ENCODE measurements at regions not wholly inside any gene's neighbourhood (a gene's known extent, or its start where the extent isn't known, plus 50 kb on each side); places are given as distances from the start of the nearest gene placed in this dataset.

DNA sequence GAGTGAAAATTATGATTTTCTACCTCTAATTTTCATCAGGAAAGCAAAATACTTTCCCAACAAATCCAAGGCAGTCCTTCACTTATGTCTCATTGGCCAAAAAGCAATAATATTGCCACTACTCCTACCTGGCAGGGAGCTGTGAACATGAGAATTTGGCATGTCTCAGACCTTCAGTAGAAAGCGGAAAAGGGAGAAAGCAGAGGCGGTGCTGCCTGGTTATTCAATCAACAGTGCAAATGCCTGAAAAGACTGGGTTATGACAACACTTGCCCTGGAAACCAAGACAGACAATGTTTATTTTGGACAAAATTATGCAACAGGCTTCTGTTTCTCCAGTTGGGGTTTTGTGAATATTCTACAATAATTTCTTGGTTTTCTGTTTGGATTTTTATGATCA lies 194.4 kb downstream of the TAF11L14 start:
- Histone ChIP-seq H3K27me3 (replicated peaks in 1 of 2; ENCODE audit: control insufficient read depth in 2 of 2, extremely low read depth in 1 of 2, insufficient read depth in 2 of 2, low read length in 1 of 2) (no peaks in the 10 kb centered on the region), H3K27ac (ENCODE audit: low read length) (no peak overlapping the region), H3K36me3 (ENCODE audit: control insufficient read depth in 2 of 2, extremely low read depth in 1 of 2, insufficient read depth in 1 of 2, low read length in 1 of 2) (no peaks in the 10 kb centered on the region), H3K4me1 (ENCODE audit: control insufficient read depth in 1 of 2, extremely low read depth in 1 of 2, insufficient read depth in 2 of 2, low read length in 2 of 2) (no peaks in the 10 kb centered on the region), H3K9me3 (no peaks in the 10 kb centered on the region), H3K4me3 (ENCODE audit: control insufficient read depth in 1 of 2, extremely low read depth in 1 of 2, low read length in 1 of 2) (no peak overlapping the region)
- ChIA-PET CTCF (no interaction called here), POLR2A (no interaction called here)
- Mint-ChIP-seq H3K9me3 (peaks cover 17 to 28% (median 19%) of the 10 kb centered on the region in 3 donors), H3K27me3 (no peaks in the 10 kb centered on the region), H3K36me3 (no peaks in the 10 kb centered on the region), H3K4me3 (no peak overlapping the region), H3K4me1 (no peaks in the 10 kb centered on the region), H3K27ac (no peak overlapping the region)
- no peak for DNase-seq
- 94% methylated on average over 2 of the region's 2 CpGs for WGBS (ENCODE audit: insufficient coverage)
- ATAC-seq (replicated peaks in 1 of 4), result no peak

GRCh38 chr5:17829456-17829855 lies 195.2 kb downstream of the TAF11L14 start:
- H3K27ac Mint-ChIP-seq, result no peak overlapping the region
- CTCF ChIA-PET, result no interaction called here
- peaks cover 12 to 23% (median 13%) of the 10 kb centered on the region in 3 donors for H3K9me3 Mint-ChIP-seq

DNA sequence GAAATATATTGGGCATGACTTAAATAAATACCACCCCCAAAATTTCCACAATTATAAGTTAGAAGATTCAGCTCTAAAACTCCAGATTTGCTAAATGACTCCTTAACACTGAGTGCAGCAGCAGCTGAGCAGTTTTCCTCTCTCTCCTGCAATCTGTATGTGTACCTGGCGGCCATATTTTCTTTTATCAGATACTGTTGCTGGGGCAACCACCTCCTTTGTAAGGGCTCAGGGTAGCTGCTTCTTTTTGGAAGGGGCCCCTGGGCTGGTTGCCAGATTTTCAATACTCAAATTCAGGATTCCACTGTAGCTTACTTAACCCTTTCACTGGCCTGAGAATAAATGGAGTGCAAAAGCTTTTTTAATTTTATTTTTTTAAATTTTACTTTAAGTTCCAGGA lies 197.0 kb downstream of the TAF11L14 start:
- ATAC-seq (replicated peaks in 1 of 4), result no peak
- H3K9me3 ChIP-seq, result no peaks in the 10 kb centered on the region
- H3K27ac ChIP-seq (ENCODE audit: low read length), result no peak overlapping the region
- Mint-ChIP-seq H3K4me3 (no peak overlapping the region), H3K36me3 (no peaks in the 10 kb centered on the region), H3K9me3 (peaks cover 10 to 17% (median 12%) of the 10 kb centered on the region in 3 donors), H3K27ac (no peak overlapping the region), H3K27me3 (no peaks in the 10 kb centered on the region), H3K4me1 (no peaks in the 10 kb centered on the region)
- CTCF ChIA-PET, result no interaction called here
- no peak overlapping the region for H3K4me3 ChIP-seq (ENCODE audit: control insufficient read depth in 1 of 2, extremely low read depth in 1 of 2, low read length in 1 of 2)
- no peaks in the 10 kb centered on the region for H3K27me3 ChIP-seq (replicated peaks in 1 of 2; ENCODE audit: control insufficient read depth in 2 of 2, extremely low read depth in 1 of 2, insufficient read depth in 2 of 2, low read length in 1 of 2)
- DNase-seq, result no peak
- POLR2A ChIA-PET, result no interaction called here
- H3K36me3 ChIP-seq (ENCODE audit: control insufficient read depth in 2 of 2, extremely low read depth in 1 of 2, insufficient read depth in 1 of 2, low read length in 1 of 2), result no peaks in the 10 kb centered on the region
- 60% methylated on average over 1 of the region's 1 CpG for WGBS (ENCODE audit: insufficient coverage)
- no peaks in the 10 kb centered on the region for H3K4me1 ChIP-seq (ENCODE audit: control insufficient read depth in 1 of 2, extremely low read depth in 1 of 2, insufficient read depth in 2 of 2, low read length in 2 of 2)

More at GRCh38 chr5:17829456-17829855, 195.2 kb downstream of the TAF11L14 start:
- no peaks in the 10 kb centered on the region for H3K36me3 Mint-ChIP-seq
- H3K4me3 ChIP-seq (ENCODE audit: control insufficient read depth in 1 of 2, extremely low read depth in 1 of 2, low read length in 1 of 2), result no peak overlapping the region
- no peaks in the 10 kb centered on the region for H3K4me1 ChIP-seq (ENCODE audit: control insufficient read depth in 1 of 2, extremely low read depth in 1 of 2, insufficient read depth in 2 of 2, low read length in 2 of 2)
- no peaks in the 10 kb centered on the region for H3K27me3 ChIP-seq (replicated peaks in 1 of 2; ENCODE audit: control insufficient read depth in 2 of 2, extremely low read depth in 1 of 2, insufficient read depth in 2 of 2, low read length in 1 of 2)
- no peak overlapping the region for H3K4me3 Mint-ChIP-seq
- WGBS (ENCODE audit: insufficient coverage), result no CpG with 5 or more reads among the region's 3 CpGs
- POLR2A ChIA-PET, result no interaction called here
- H3K27me3 Mint-ChIP-seq, result no peaks in the 10 kb centered on the region
- no peak overlapping the region for H3K27ac ChIP-seq (ENCODE audit: low read length)
- H3K4me1 Mint-ChIP-seq, result no peaks in the 10 kb centered on the region
- DNase-seq, result no peak
- ATAC-seq (replicated peaks in 1 of 4), result no peak
- no peaks in the 10 kb centered on the region for H3K36me3 ChIP-seq (ENCODE audit: control insufficient read depth in 2 of 2, extremely low read depth in 1 of 2, insufficient read depth in 1 of 2, low read length in 1 of 2)
- no peaks in the 10 kb centered on the region for H3K9me3 ChIP-seq

DNA sequence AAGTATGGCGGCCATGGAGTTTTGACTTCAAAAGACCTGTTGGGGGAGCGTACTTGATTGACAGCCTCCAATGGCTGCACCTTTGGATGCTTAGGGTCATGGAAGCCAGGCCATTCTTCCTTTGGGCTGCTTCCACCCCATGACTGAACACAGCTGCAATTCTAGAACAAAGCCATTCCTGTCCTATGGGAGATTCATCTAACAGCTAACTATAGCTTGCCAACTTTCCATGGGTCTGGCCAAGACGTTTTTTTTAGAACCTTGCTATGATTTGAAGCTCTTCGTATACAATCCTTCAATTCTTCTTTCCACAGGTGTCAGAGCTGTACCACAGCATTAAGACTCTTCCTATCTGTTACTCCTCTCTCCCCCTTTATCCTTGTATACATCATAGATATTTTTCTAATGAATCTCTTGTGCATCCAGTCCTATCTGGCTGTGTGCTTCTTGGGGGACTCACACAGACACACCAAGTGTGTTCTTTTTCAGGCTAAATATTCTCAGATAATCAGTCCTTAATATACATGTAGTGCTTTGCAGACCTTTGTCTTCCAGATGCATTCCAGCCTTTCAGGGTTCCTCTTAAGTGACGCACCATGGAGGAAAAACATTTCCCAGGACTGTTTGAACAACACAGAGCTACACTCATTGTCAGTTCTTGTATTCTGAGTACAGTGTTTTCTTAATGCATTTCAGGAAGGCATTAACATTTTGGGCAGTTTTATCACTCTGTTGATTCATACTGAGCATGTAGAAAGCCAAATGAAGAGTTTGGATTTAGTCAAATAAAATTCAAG lies 198.9 kb downstream of the TAF11L14 start:
- H3K9me3 ChIP-seq, result no peaks in the 10 kb centered on the region
- no peaks in the 10 kb centered on the region for H3K4me1 ChIP-seq (ENCODE audit: control insufficient read depth in 1 of 2, extremely low read depth in 1 of 2, insufficient read depth in 2 of 2, low read length in 2 of 2)
- H3K27me3 ChIP-seq (replicated peaks in 1 of 2; ENCODE audit: control insufficient read depth in 2 of 2, extremely low read depth in 1 of 2, insufficient read depth in 2 of 2, low read length in 1 of 2), result no peaks in the 10 kb centered on the region
- DNase-seq, result no peak
- Mint-ChIP-seq H3K9me3 (peaks cover 8 to 24% (median 17%) of the 10 kb centered on the region in 3 donors), H3K36me3 (no peaks in the 10 kb centered on the region), H3K4me1 (no peaks in the 10 kb centered on the region), H3K27me3 (no peaks in the 10 kb centered on the region), H3K4me3 (no peak overlapping the region), H3K27ac (no peak overlapping the region)
- ATAC-seq (replicated peaks in 1 of 4), result no peak
- no peak overlapping the region for H3K4me3 ChIP-seq (ENCODE audit: control insufficient read depth in 1 of 2, extremely low read depth in 1 of 2, low read length in 1 of 2)
- H3K36me3 ChIP-seq (ENCODE audit: control insufficient read depth in 2 of 2, extremely low read depth in 1 of 2, insufficient read depth in 1 of 2, low read length in 1 of 2), result no peaks in the 10 kb centered on the region
- WGBS (ENCODE audit: insufficient coverage), result 85% methylated on average over 3 of the region's 5 CpGs
- no peak overlapping the region for H3K27ac ChIP-seq (ENCODE audit: low read length)
- ChIA-PET POLR2A (no interaction called here), CTCF (interaction anchor here in 1 of 2 donors (0.7 kb wide), 1 partner anchor 108 kb away, joined by 3 read pairs; no protein-coding TSS in a partner anchor)

- Mint-ChIP-seq H3K4me3 (no peak overlapping the region), H3K27me3 (no peaks in the 10 kb centered on the region), H3K4me1 (no peaks in the 10 kb centered on the region), H3K9me3 (peaks cover 16 to 28% (median 19%) of the 10 kb centered on the region in 3 donors), H3K27ac (no peak overlapping the region), H3K36me3 (no peaks in the 10 kb centered on the region)
- Histone ChIP-seq H3K4me3 (ENCODE audit: control insufficient read depth in 1 of 2, extremely low read depth in 1 of 2, low read length in 1 of 2) (no peak overlapping the region), H3K27me3 (replicated peaks in 1 of 2; ENCODE audit: control insufficient read depth in 2 of 2, extremely low read depth in 1 of 2, insufficient read depth in 2 of 2, low read length in 1 of 2) (no peaks in the 10 kb centered on the region), H3K4me1 (ENCODE audit: control insufficient read depth in 1 of 2, extremely low read depth in 1 of 2, insufficient read depth in 2 of 2, low read length in 2 of 2) (no peaks in the 10 kb centered on the region), H3K9me3 (no peaks in the 10 kb centered on the region), H3K36me3 (ENCODE audit: control insufficient read depth in 2 of 2, extremely low read depth in 1 of 2, insufficient read depth in 1 of 2, low read length in 1 of 2) (no peaks in the 10 kb centered on the region), H3K27ac (ENCODE audit: low read length) (no peak overlapping the region)
- no peak for DNase-seq
- ChIA-PET POLR2A (no interaction called here), CTCF (no interaction called here)
- WGBS (ENCODE audit: insufficient coverage), result 64% methylated on average over 2 of the region's 2 CpGs
- ATAC-seq (replicated peaks in 1 of 4), result no peak
Measured at GRCh38 chr5:17837757-17838156, 203.5 kb downstream of the TAF11L14 start.

GRCh38 chr5:17838469-17838868 lies 204.2 kb downstream of the TAF11L14 start:
- Histone ChIP-seq H3K27ac (ENCODE audit: low read length) (no peak overlapping the region), H3K36me3 (ENCODE audit: control insufficient read depth in 2 of 2, extremely low read depth in 1 of 2, insufficient read depth in 1 of 2, low read length in 1 of 2) (no peaks in the 10 kb centered on the region), H3K9me3 (no peaks in the 10 kb centered on the region), H3K27me3 (replicated peaks in 1 of 2; ENCODE audit: control insufficient read depth in 2 of 2, extremely low read depth in 1 of 2, insufficient read depth in 2 of 2, low read length in 1 of 2) (no peaks in the 10 kb centered on the region), H3K4me3 (ENCODE audit: control insufficient read depth in 1 of 2, extremely low read depth in 1 of 2, low read length in 1 of 2) (no peak overlapping the region), H3K4me1 (ENCODE audit: control insufficient read depth in 1 of 2, extremely low read depth in 1 of 2, insufficient read depth in 2 of 2, low read length in 2 of 2) (no peaks in the 10 kb centered on the region)
- no peaks in the 10 kb centered on the region for H3K36me3 Mint-ChIP-seq
- POLR2A ChIA-PET, result no interaction called here
- no peak overlapping the region for H3K27ac Mint-ChIP-seq
- no peaks in the 10 kb centered on the region for H3K4me1 Mint-ChIP-seq
- H3K4me3 Mint-ChIP-seq, result no peak overlapping the region
- H3K27me3 Mint-ChIP-seq, result no peaks in the 10 kb centered on the region
- H3K9me3 Mint-ChIP-seq, result peaks cover 15 to 35% (median 16%) of the 10 kb centered on the region in 3 donors
- ATAC-seq (replicated peaks in 1 of 4) (no peak), DNase-seq (no peak)
- CTCF ChIA-PET, result no interaction called here
- WGBS (ENCODE audit: insufficient coverage), result 20% methylated on average over 1 of the region's 3 CpGs

GRCh38 chr5:17839848-17840247 lies 205.6 kb downstream of the TAF11L14 start:
- peaks cover 23 to 46% (median 26%) of the 10 kb centered on the region in 3 donors for H3K9me3 Mint-ChIP-seq
- H3K4me3 Mint-ChIP-seq, result no peak overlapping the region
- Histone ChIP-seq H3K36me3 (ENCODE audit: control insufficient read depth in 2 of 2, extremely low read depth in 1 of 2, insufficient read depth in 1 of 2, low read length in 1 of 2) (no peaks in the 10 kb centered on the region), H3K27me3 (replicated peaks in 1 of 2; ENCODE audit: control insufficient read depth in 2 of 2, extremely low read depth in 1 of 2, insufficient read depth in 2 of 2, low read length in 1 of 2) (no peaks in the 10 kb centered on the region), H3K27ac (ENCODE audit: low read length) (no peak overlapping the region), H3K9me3 (no peaks in the 10 kb centered on the region), H3K4me1 (ENCODE audit: control insufficient read depth in 1 of 2, extremely low read depth in 1 of 2, insufficient read depth in 2 of 2, low read length in 2 of 2) (no peaks in the 10 kb centered on the region), H3K4me3 (ENCODE audit: control insufficient read depth in 1 of 2, extremely low read depth in 1 of 2, low read length in 1 of 2) (no peak overlapping the region)
- no peaks in the 10 kb centered on the region for H3K27me3 Mint-ChIP-seq
- no peaks in the 10 kb centered on the region for H3K36me3 Mint-ChIP-seq
- no peaks in the 10 kb centered on the region for H3K4me1 Mint-ChIP-seq
- H3K27ac Mint-ChIP-seq, result no peak overlapping the region
- ChIA-PET POLR2A (no interaction called here), CTCF (no interaction called here)
- DNase-seq (no peak), ATAC-seq (replicated peaks in 1 of 4) (no peak)

Data from T-cell (primary cell).